GM21619 (cell line): ENCODE measurements at regions not wholly inside any gene's neighbourhood (a gene's known extent, or its start where the extent isn't known, plus 50 kb on each side); places are given as distances from the start of the nearest gene placed in this dataset.
"Not testable (repeated sequence)": the region's sequence is repeated elsewhere in the genome, so short reads cannot be mapped to it uniquely, and the experiment has no call there.

Experiments used
- ATAC-seq: cut with Tn5 transposase; IDR thresholded peaks from one replicate; pipeline ENCODE4 v1.9.1; 2021; ENCODE audit not compliant: unreplicated experiment

GRCh38 chr1:149157409-149157808 is 54.1 kb upstream of the NBPF9 start:
- not testable (repeated sequence) for ATAC-seq

DNA sequence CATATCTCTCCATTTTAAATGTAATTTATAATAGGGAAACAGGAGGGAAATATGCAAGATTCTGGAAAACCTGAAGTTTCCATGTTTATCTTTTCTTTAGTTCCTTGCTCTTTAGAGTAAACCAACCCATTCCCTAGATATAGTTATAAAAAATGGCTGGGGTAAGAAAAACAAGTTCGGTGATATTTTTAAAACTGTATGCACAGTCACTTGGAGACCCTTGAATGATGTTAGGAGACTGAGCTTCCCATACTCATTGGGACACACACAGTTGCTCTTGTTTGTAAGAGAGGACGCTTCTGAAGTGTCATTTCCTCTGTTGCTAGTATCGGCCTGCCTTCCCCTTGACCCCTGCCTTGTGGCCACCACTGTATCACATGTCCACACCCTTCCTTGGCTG is 55.0 kb upstream of the NBPF9 start:
- ATAC-seq: not testable (repeated sequence)

- ATAC-seq: not testable (repeated sequence)
These were observed 59.7 kb upstream of the NBPF9 start for GRCh38 chr1:149163063-149163444.

DNA sequence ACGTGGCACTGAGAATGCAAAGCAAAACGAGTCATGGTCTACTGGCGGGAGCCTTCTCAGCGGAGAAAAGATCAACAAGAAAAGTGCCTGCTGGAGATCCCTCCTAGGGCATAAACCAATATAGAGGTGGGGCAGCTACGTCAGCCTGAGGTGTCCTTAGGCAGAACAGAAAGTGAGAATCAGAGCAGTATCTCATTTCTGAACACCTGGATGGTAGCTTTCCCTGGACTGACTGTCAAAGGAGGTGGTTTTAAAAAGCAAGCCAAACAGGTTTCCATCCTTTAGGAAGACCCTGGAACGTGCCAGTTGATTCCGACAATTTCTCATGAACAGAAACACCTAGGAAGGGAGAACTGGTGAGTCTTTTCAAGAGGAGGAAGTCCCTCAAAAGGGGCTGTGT is 71.4 kb upstream of the NBPF9 start:
- ATAC-seq: not testable (repeated sequence)

DNA sequence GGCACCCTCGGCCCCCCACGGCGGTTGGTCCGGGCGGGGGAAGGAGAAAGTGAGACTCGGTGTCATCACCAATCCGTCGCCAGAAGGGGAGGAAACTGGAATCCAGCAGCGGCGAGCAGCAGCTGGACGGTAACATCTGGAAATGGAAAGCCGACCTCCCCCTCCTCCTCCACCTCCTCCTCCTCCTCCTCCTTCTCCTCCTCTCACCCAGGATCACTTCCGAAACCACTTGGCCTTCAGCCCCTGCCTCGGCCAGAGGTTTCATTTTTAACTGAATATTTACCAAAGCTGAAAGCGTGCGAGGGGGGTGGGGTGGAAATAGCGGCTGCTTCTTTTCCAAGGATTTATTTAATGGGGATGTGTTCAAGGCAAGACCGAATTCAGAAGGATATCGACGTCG is 72.5 kb upstream of the NBPF9 start:
- not testable (repeated sequence) for ATAC-seq

- ATAC-seq: not testable (repeated sequence)
These were observed 73.3 kb upstream of the NBPF9 start for GRCh38 chr1:149176453-149177316.

- ATAC-seq: not testable (repeated sequence)
These were observed 87.4 kb upstream of the NBPF9 start for GRCh38 chr1:149190742-149191141.

GRCh38 chr1:149196651-149197050 is 93.3 kb upstream of the NBPF9 start:
- ATAC-seq: not testable (repeated sequence)

DNA sequence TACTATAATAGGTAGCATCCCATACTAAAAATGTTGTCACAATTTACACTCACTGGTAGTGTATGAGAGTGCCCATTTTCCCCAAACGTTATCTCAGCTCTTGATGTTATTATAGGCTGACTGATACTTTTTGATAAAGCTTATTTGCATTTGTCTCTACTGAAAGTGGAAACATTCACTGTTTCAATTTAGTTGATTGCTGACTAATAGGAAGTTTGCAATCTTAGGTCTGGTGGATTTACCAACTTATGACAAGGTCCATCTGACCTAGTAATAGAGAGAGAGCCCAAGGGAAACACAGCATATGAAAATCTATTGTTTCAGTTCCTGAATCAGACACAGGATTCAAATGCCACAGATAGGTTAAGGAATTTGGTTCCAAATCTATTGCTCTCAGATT is 97.2 kb upstream of the NBPF9 start:
- ATAC-seq: peak; percentile 77

GRCh38 chr1:149202283-149202682 is 98.9 kb upstream of the NBPF9 start:
- not testable (repeated sequence) for ATAC-seq

GRCh38 chr1:149204396-149204795 is 101.0 kb upstream of the NBPF9 start:
- ATAC-seq: not testable (repeated sequence)

GRCh38 chr1:149208836-149209235 is 105.5 kb upstream of the NBPF9 start:
- ATAC-seq: not testable (repeated sequence)

DNA sequence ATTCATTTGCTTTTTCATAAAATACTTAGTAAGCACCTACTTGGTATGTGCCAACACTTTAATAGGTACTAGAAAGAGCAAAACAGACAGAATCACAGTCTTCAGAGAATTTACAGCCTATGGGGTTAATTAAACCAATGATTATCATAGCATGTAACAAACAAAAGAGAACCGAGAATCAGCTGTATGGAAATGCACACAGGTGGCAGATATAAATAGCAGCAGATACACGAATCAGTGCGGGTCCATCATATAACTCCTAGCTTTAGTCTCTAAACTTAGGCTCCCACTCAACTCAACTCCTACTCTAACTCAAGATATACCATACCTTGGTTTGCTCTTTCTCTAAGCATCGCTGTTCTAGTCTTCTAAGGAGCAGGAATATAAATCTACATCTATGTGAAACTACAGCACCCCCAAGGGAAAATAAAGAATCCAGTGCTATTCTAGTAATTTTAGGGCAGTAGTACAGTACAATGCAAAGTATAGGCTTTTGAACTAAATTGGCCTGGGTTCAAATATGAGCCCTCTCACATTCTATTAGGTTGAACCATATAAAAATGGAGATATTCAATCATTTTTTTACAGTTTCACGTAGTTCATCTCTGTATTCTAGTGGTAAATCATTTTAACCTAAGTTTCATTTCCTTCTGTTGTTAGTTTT is 108.5 kb upstream of the NBPF9 start:
- ATAC-seq: peak; percentile 83

- ATAC-seq: not testable (repeated sequence)
These were observed 109.6 kb upstream of the NBPF9 start for GRCh38 chr1:149212946-149213345.

DNA sequence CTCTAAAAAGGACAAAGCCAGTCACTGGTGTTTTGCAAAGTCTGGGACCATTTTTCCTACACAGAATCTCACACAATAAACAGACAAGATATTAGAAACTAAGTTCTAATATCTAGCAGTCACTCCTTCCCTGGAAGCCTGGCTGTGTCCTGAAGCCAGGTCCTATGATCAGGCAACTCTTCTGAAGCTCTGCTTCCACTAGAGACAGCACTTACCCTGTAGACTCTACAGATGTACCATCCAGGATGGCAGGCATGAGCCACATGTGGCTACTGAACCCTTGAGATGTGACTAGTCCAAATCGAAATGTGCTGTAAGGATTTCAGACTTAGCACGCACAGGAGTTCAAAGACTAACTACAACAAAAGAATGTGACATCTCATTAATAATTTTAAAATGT is 110.3 kb upstream of the NBPF9 start:
- ATAC-seq: not testable (repeated sequence)

DNA sequence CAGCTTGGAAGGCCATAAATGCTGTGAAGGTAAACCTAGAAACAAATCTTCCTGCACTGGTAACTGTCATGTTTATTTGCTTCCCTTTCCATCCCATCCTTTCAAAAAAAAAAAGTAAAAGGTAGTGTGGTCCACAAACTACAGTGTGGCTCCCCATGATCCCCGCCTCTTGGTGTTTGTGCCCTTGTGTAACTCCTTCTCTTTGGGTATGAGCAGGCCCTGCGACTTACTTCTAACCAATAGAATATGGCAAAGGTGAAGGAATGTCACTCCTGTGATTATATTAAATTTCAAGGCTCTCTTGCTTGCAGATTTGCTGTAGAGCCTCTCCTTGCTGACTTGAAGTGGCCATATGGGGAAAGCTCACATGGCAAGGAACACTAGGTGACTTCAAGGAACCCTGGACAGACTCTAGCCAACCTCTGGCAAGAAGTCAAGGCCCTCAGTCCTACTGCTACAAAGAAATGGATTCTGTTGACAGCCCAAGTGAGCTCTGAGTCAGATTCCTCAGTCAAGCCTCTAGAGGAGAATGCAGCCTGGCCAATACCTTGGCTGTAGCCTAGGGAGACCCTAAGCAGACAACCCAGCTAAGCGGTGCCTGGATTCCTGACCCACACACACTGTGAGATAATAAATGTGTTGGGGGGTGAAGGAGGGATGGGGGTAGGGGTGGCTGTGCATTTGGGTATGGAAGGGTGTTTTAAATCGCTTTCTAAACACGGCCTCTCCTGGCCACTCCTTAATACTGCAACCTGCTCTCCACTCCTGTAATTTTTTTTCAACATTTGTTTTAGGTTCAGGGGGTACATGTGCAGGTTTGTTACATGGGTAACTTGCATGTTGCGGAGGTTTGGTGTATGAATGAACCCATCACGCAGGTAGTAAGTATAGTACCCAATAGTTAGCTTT is 115.0 kb upstream of the NBPF9 start:
- not testable (repeated sequence) for ATAC-seq

DNA sequence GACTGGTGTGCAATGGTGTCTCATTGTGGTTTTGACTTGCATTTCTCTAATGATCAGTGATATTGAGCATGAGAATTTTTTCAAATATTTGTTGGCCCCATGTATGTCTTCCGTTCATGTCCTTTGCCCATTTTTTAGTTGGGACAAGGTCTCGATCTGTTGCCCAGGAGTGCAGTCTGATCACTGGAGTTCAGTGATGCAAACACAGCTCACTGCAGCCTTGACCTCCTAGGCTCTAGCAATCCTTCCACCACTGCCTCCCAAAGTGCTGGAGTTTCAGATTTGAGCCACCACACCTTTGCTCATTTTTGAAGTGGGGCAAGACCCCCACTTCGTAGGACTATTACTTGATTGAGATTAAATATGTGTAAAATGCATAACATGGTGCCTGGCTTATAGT is 116.2 kb upstream of the NBPF9 start:
- ATAC-seq: not testable (repeated sequence)

GRCh38 chr1:149220463-149221074 is 117.2 kb upstream of the NBPF9 start:
- ATAC-seq: not testable (repeated sequence)

DNA sequence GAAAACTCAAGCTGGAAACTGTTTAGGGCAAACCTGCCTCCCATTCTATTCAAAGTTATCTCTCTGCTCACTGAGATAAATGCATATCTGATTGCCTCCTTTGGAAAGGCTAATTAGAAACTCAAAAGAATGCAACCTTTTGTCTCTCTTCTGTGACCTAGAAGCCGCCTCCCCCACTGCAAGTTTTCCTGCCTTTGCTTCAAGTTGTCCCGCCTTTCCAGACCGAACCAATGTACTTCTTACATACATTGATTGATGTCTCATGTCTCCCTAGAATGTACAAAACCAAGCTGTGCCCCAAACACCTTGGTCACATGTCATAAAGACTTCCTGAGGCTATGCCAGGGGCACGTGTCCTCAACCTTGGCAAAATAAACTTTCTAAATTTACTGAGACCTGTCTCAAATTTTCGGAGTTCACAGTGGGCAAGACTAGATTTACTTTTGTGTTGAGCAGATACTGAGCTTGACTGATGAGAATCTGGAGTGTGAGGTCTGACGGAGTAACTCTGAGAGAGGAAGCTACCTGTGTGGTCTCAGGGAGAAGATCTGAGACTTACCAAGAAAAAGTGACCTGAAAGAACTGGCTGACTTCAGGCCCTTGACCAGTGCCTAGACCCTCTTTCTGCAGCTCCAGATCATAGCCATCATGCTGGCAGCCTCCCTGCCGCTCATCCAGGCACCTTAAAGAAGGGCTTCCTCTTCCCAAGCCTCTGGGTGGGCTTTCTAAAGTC is 124.7 kb upstream of the NBPF9 start:
- ATAC-seq: not testable (repeated sequence)
